Uterus (tissue), 3 donors: ENCODE measurements at regions not wholly inside any gene's neighbourhood (a gene's known extent, or its start where the extent isn't known, plus 50 kb on each side); places are given as distances from the start of the nearest gene placed in this dataset.

Experiments
- DNase-seq, 2 donors: peaks; one replicate each; pipeline ENCODE4 v3.0.0-alpha.2; 2019 to 2020
- H3K27ac ChIP-seq, 2 donors: fragments of 200-600 bp; sonication (generic); 1 replicate in 1 of 2; 2 replicates in 1 of 2; pipeline ENCODE4 v1.5.1; 2016 to 2018
- H3K27me3 ChIP-seq, 2 donors: fragments of 200-600 bp; sonication (generic); one replicate each; pipeline ENCODE4 v1.5.1; 2018 to 2019; ENCODE audit warnings: control low read depth in 1 of 2
- H3K36me3 ChIP-seq, 2 donors: fragments of 200-600 bp; sonication (generic); one replicate each; pipeline ENCODE4 v1.5.1; 2019; ENCODE audit warnings: control low read depth in 1 of 2
- H3K4me1 ChIP-seq, 2 donors: fragments of 200-600 bp; sonication (generic); one replicate each; pipeline ENCODE4 v1.5.1; 2018 to 2019; ENCODE audit warnings: control low read depth in 1 of 2
- H3K4me3 ChIP-seq, 2 donors: fragments of 200-600 bp; sonication (generic); 1 replicate in 1 of 2; 2 replicates in 1 of 2; pipeline ENCODE4 v1.5.1; 2018 to 2019; ENCODE audit warnings: mild to moderate bottlenecking in 1 of 2
- H3K9me3 ChIP-seq, 2 donors: fragments of 200-600 bp; sonication (generic); one replicate each; pipeline ENCODE4 v1.5.1; 2019; ENCODE audit warnings: control low read depth in 1 of 2
- CTCF ChIP-seq, 4 experiments: fragments of 200-600 bp in 2 of 4; fragments of 450-650 bp in 2 of 4; sonication (generic) in 2 of 4; IDR thresholded peaks; one replicate each; pipeline ENCODE4 v1.5.1; 2016 to 2019; ENCODE audit warnings: antibody characterized with exemption in 4 of 4, mild to moderate bottlenecking in 2 of 4, moderate library complexity in 1 of 4
- POLR2A ChIP-seq, 2 donors: fragments of 450-650 bp; IDR thresholded peaks; one replicate each; pipeline ENCODE4 v1.6.1; 2016; ENCODE audit warnings: antibody characterized with exemption in 2 of 2, mild to moderate bottlenecking in 1 of 2, moderate library complexity in 1 of 2
- intact Hi-C: fragments of 100-400 bp; cut with DNase I; formaldehyde crosslinking; loops from one replicate; pipeline ENCODE4 v1.15.1; 2023; ENCODE audit warnings: low total_unique reads
- donor health status: DM: yes; HTN: yes; CAD: no.

- Histone ChIP-seq H3K27me3 (no peaks in the 10 kb centered on the region), H3K4me1 (no peaks in the 10 kb centered on the region), H3K36me3 (no peaks in the 10 kb centered on the region), H3K27ac (no peak overlapping the region), H3K4me3 (no peak overlapping the region), H3K9me3 (no peaks in the 10 kb centered on the region)
- no peak for TF ChIP-seq POLR2A (IDR thresholded peaks at IDR 0.05)
- no peak for TF ChIP-seq CTCF (IDR thresholded peaks at IDR 0.05)
- no peak for DNase-seq
- intact Hi-C loops = no loop called here
These were observed 72.5 kb upstream of the SLC38A4 start for GRCh38 chr12:46898152-46898931.

GRCh38 chr12:46898989-46899388, 73.2 kb upstream of the SLC38A4 start:
- H3K27ac ChIP-seq = no peak overlapping the region
- no peaks in the 10 kb centered on the region for H3K27me3 ChIP-seq
- no peak overlapping the region for H3K4me3 ChIP-seq
- no peak for TF ChIP-seq POLR2A (IDR thresholded peaks at IDR 0.05)
- no peak for TF ChIP-seq CTCF (IDR thresholded peaks at IDR 0.05)
- no peaks in the 10 kb centered on the region for H3K4me1 ChIP-seq
- DNase-seq = no peak
- no peaks in the 10 kb centered on the region for H3K36me3 ChIP-seq
- H3K9me3 ChIP-seq = no peaks in the 10 kb centered on the region
- intact Hi-C loops = no loop called here

GRCh38 chr12:46900734-46901463, 75.1 kb upstream of the SLC38A4 start:
- H3K9me3 ChIP-seq = no peaks in the 10 kb centered on the region
- H3K27me3 ChIP-seq = no peaks in the 10 kb centered on the region
- TF ChIP-seq CTCF (IDR thresholded peaks at IDR 0.05) = no peak
- no peak for TF ChIP-seq POLR2A (IDR thresholded peaks at IDR 0.05)
- no peaks in the 10 kb centered on the region for H3K36me3 ChIP-seq
- no peak for DNase-seq
- H3K4me3 ChIP-seq = no peak overlapping the region
- intact Hi-C loops = no loop called here
- H3K4me1 ChIP-seq = no peaks in the 10 kb centered on the region
- no peak overlapping the region for H3K27ac ChIP-seq

- Histone ChIP-seq H3K4me3 (no peak overlapping the region), H3K9me3 (no peaks in the 10 kb centered on the region), H3K36me3 (no peaks in the 10 kb centered on the region), H3K27ac (no peak overlapping the region), H3K4me1 (no peaks in the 10 kb centered on the region), H3K27me3 (no peaks in the 10 kb centered on the region)
- DNase-seq = no peak
- no peak for TF ChIP-seq CTCF (IDR thresholded peaks at IDR 0.05)
- intact Hi-C loops = no loop called here
These were observed 75.8 kb upstream of the SLC38A4 start for GRCh38 chr12:46901464-46902205.

GRCh38 chr12:46903058-46903457, 77.3 kb upstream of the SLC38A4 start:
- Histone ChIP-seq H3K4me3 (no peak overlapping the region), H3K9me3 (no peaks in the 10 kb centered on the region), H3K27me3 (no peaks in the 10 kb centered on the region), H3K4me1 (no peaks in the 10 kb centered on the region), H3K36me3 (no peaks in the 10 kb centered on the region), H3K27ac (no peak overlapping the region)
- DNase-seq = no peak
- intact Hi-C loops = no loop called here
- TF ChIP-seq POLR2A (IDR thresholded peaks at IDR 0.05) = no peak
- TF ChIP-seq CTCF (IDR thresholded peaks at IDR 0.05) = no peak
